Upper lobe of left lung (tissue), 6 donors: ENCODE measurements at regions not wholly inside any gene's neighbourhood (a gene's known extent, or its start where the extent isn't known, plus 50 kb on each side); places are given as distances from the start of the nearest gene placed in this dataset.

Experiments
- ATAC-seq, 2 donors: fragments of 200-7000 bp; cut with Tn5 transposase; one replicate each; pipeline ENCODE4 v1.9.1; 2022; ENCODE audit warnings: mild to moderate bottlenecking in 2 of 2, moderate library complexity in 2 of 2; ENCODE audit not compliant: low FRiP score in 2 of 2
- DNase-seq, 2 donors: peaks; one replicate each; pipeline ENCODE4 v3.0.0-alpha.2; 2019 to 2020
- H3K27ac ChIP-seq, 4 donors: fragments of 200-600 bp; sonication (generic); one replicate each; pipeline ENCODE4 v1.5.1; 2016 to 2019
- H3K27me3 ChIP-seq, 4 donors: fragments of 200-600 bp; sonication (generic); one replicate each; pipeline ENCODE4 v1.5.1; 2017 to 2019
- H3K36me3 ChIP-seq, 4 donors: fragments of 200-600 bp; sonication (generic); one replicate each; pipeline ENCODE4 v1.5.1; 2016 to 2019
- H3K4me1 ChIP-seq, 4 donors: fragments of 200-600 bp; sonication (generic); one replicate each; pipeline ENCODE4 v1.5.1; 2018 to 2019
- H3K4me3 ChIP-seq, 4 donors: fragments of 200-600 bp; sonication (generic); one replicate each; pipeline ENCODE4 v1.5.1; 2017 to 2019; ENCODE audit warnings: mild to moderate bottlenecking in 2 of 4, moderate library complexity in 1 of 4
- H3K9me3 ChIP-seq, 4 donors: fragments of 200-600 bp; sonication (generic); one replicate each; pipeline ENCODE4 v1.5.1; 2018 to 2019
- EP300 ChIP-seq, 4 donors: sonication (generic); formaldehyde crosslinking; IDR thresholded peaks; one replicate each; pipeline ENCODE4 v1.5.1; 2017; ENCODE audit warnings: antibody characterized with exemption in 4 of 4, control low read depth in 2 of 4
- POLR2A ChIP-seq, 4 donors: fragments of 450-650 bp; IDR thresholded peaks; one replicate each; pipeline ENCODE4 v1.5.1; 2016 to 2017; ENCODE audit warnings: antibody characterized with exemption in 4 of 4, mild to moderate bottlenecking in 2 of 4
- POLR2AphosphoS5 ChIP-seq, 2 donors: sonication (generic); formaldehyde crosslinking; IDR thresholded peaks; one replicate each; pipeline ENCODE4 v1.5.1; 2017; ENCODE audit warnings: antibody characterized with exemption in 2 of 2
- WGBS, 2 donors: methylation state at CpG; one replicate each; pipeline ENCODE4 v1.1.5; 2017 to 2018; 5-methylcytosine and 5-hydroxymethylcytosine counted together
- small RNA-seq, 4 donors: library from RNA; depleted of rRNA; stranded (forward); fragments of <200 nt; gene quantifications; one replicate each; pipeline ENCODE3, GENCODE V24; 2016
- TF ChIP-seq, protein P1 (sequence below), 6 experiments: fragments of 450-650 bp in 4 of 6; fragments of 200-600 bp in 2 of 6; sonication (generic) in 2 of 6; IDR thresholded peaks; one replicate each; pipeline ENCODE4 v1.5.1; 2016 to 2019; ENCODE audit warnings: antibody characterized with exemption in 6 of 6
- donor health status: DM: no; HTN: no; CAD: no; lungs with moderate emphysema.
- donor health status: DM: no; HTN: yes; CAD: no; lungs with severe emphysema.

DNA sequence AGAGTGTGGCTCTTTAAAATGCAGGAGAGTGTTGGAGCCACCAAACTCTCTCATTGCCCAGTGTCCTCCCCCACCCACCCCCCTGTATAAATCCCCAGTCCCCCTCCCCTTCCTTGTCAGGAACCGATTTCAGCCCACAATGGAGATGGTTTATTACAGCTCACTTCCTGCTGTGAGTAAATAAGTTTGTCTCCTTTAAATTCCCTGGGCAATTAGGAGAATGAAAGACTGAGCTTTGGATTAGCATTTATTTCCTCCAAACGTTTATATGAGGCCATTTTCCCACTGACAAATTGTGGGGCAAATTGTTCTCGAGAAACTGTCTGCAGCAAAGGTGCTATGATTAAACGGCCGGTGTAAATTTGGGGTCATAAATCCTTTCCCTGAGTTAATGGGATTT, 128.8 kb downstream of the DHX35 start:
- H3K36me3 ChIP-seq = no peaks in the 10 kb centered on the region

DNA sequence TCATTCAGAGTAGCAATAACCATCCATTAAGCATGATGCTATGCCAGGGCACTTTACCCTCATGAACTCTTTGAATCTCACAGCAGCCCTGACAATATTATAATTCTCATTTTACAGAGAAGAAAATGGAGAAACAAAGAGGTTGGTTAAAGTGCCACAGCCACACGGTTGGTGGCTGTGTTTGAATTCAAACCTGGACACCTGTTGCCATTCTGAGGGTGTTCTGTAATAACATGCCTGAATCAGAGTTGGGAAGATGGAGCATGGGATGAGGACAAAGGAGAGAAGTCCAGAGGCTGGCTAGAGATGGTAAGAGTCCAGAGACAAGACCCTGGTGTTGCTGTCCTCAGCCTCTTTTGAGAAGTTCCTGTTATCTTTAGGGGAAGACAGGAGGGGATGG, 127.7 kb downstream of the DHX35 start:
- DNase-seq = no peak
- WGBS, 2 donors = 76 to 83% methylated on average over 1 of the region's 1 CpG
- Histone ChIP-seq H3K9me3 (no peaks in the 10 kb centered on the region), H3K4me3 (no peak overlapping the region), H3K4me1 (no peaks in the 10 kb centered on the region), H3K27me3 (no peaks in the 10 kb centered on the region), H3K27ac (no peak overlapping the region), H3K36me3 (no peaks in the 10 kb centered on the region)
- no peak for TF ChIP-seq POLR2A (IDR thresholded peaks at IDR 0.05)
- TF ChIP-seq EP300 (IDR thresholded peaks at IDR 0.05) = no peak
- TF ChIP-seq POLR2AphosphoS5 (IDR thresholded peaks at IDR 0.05) = no peak
- TF ChIP-seq, protein P1, sequence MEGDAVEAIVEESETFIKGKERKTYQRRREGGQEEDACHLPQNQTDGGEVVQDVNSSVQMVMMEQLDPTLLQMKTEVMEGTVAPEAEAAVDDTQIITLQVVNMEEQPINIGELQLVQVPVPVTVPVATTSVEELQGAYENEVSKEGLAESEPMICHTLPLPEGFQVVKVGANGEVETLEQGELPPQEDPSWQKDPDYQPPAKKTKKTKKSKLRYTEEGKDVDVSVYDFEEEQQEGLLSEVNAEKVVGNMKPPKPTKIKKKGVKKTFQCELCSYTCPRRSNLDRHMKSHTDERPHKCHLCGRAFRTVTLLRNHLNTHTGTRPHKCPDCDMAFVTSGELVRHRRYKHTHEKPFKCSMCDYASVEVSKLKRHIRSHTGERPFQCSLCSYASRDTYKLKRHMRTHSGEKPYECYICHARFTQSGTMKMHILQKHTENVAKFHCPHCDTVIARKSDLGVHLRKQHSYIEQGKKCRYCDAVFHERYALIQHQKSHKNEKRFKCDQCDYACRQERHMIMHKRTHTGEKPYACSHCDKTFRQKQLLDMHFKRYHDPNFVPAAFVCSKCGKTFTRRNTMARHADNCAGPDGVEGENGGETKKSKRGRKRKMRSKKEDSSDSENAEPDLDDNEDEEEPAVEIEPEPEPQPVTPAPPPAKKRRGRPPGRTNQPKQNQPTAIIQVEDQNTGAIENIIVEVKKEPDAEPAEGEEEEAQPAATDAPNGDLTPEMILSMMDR (IDR thresholded peaks at IDR 0.05) = no peak
- ATAC-seq = no peak

More for the DNA sequence above, 128.8 kb downstream of the DHX35 start:
- DNase-seq (no peak), ATAC-seq (no peak)
- Histone ChIP-seq H3K9me3 (no peaks in the 10 kb centered on the region), H3K27me3 (no peaks in the 10 kb centered on the region), H3K4me3 (no peak overlapping the region), H3K27ac (no peak overlapping the region), H3K4me1 (no peaks in the 10 kb centered on the region)
- 24 to 29% methylated on average over 5 of the region's 5 CpGs for WGBS, 2 donors
- TF ChIP-seq EP300 (IDR thresholded peaks at IDR 0.05) (no peak), POLR2A (IDR thresholded peaks at IDR 0.05) (no peak), POLR2AphosphoS5 (IDR thresholded peaks at IDR 0.05) (no peak)
- TF ChIP-seq, protein P1 (IDR thresholded peaks at IDR 0.05) = no peak

Small RNAs in the stretch of these regions (small RNA-seq; reads per million reads assigned to genes)
- 0 reads per million in 4 donors for gene RN7SL680P
